SU-DHL-6 (cell line): ENCODE measurements at regions not wholly inside any gene's neighbourhood (a gene's known extent, or its start where the extent isn't known, plus 50 kb on each side); places are given as distances from the start of the nearest gene placed in this dataset.

Experiments
- H2AFZ ChIP-seq: fragments of 200-600 bp; sonication (generic); 2 replicates; pipeline ENCODE4 v1.6.1; 2014; ENCODE audit warnings: low read depth, mild to moderate bottlenecking, moderate library complexity, mixed read lengths, antibody characterized with exemption, low read length; ENCODE audit not compliant: severe bottlenecking
- H3F3A ChIP-seq: fragments of 200-600 bp; shearing (Covaris generic); 2 replicates; pipeline ENCODE4 v1.6.0; 2016; ENCODE audit warnings: antibody characterized with exemption, mild to moderate bottlenecking; ENCODE audit not compliant: insufficient read depth
- H3K27ac ChIP-seq: fragments of 200-600 bp; sonication (generic); 2 replicates; pipeline ENCODE4 v1.5.1; 2016; ENCODE audit warnings: low read depth, mild to moderate bottlenecking, low read length, moderate library complexity, mixed read lengths
- H3K27me3 ChIP-seq: fragments of 200-600 bp; sonication (generic), shearing (Covaris generic); 2 replicates; pipeline ENCODE4 v1.6.0; 2014; ENCODE audit warnings: mild to moderate bottlenecking, low read length
- H3K36me3 ChIP-seq: fragments of 200-600 bp; sonication (generic); 2 replicates; pipeline ENCODE4 v1.6.1; 2014; ENCODE audit warnings: mild to moderate bottlenecking, low read length, mixed read lengths
- H3K4me2 ChIP-seq: fragments of 300-600, 200-600 bp; shearing (Covaris generic), sonication (generic); 2 replicates; pipeline ENCODE4 v1.6.0; 2014; ENCODE audit warnings: low read length, low read depth, mild to moderate bottlenecking; ENCODE audit not compliant: poor library complexity, severe bottlenecking
- H3K4me3 ChIP-seq: fragments of 200-600 bp; sonication (generic); 2 replicates; pipeline ENCODE4 v1.5.1; 2014; ENCODE audit warnings: antibody characterized with exemption, low read length, mild to moderate bottlenecking, mixed read lengths; ENCODE audit not compliant: insufficient read depth, poor library complexity, severe bottlenecking
- H3K79me2 ChIP-seq: fragments of 200-600 bp; sonication (generic); 2 replicates; pipeline ENCODE4 v1.6.1; 2014; ENCODE audit warnings: mild to moderate bottlenecking, low read length, moderate library complexity; ENCODE audit not compliant: insufficient read depth
- H3K9ac ChIP-seq: fragments of 200-600 bp; sonication (generic); 2 replicates; pipeline ENCODE4 v1.7.0; 2014; ENCODE audit warnings: mild to moderate bottlenecking, low read length
- H3K9me2 ChIP-seq: fragments of 200-600 bp; sonication (generic); replicated peaks from 2 replicates; pipeline ENCODE4 v1.6.1; 2014; ENCODE audit warnings: low read length; ENCODE audit not compliant: insufficient read depth
- H3K9me3 ChIP-seq: fragments of 200-600 bp; sonication (generic); 2 replicates; pipeline ENCODE4 v1.6.1; 2014; ENCODE audit warnings: low read length, mixed read lengths; ENCODE audit not compliant: insufficient read depth
- H4K20me1 ChIP-seq: fragments of 200-600 bp; sonication (generic); 2 replicates; pipeline ENCODE4 v1.6.1; 2014; ENCODE audit warnings: low read depth, mild to moderate bottlenecking, antibody characterized with exemption, low read length, moderate library complexity, mixed read lengths
- CTCF ChIP-seq: fragments of 200-600 bp; sonication (generic); IDR thresholded peaks from one replicate; pipeline ENCODE4 v1.5.1; 2017; ENCODE audit warnings: antibody characterized with exemption, mild to moderate bottlenecking, low read length, moderate library complexity; ENCODE audit not compliant: insufficient read depth, poor library complexity, severe bottlenecking
- EZH2phosphoT487 ChIP-seq: fragments of 200-600 bp; sonication (generic), shearing (Covaris generic); conservative IDR thresholded peaks from 2 replicates; pipeline ENCODE4 v1.6.1; 2018; ENCODE audit warnings: mild to moderate bottlenecking, antibody characterized with exemption, low read length, moderate library complexity, mixed read lengths

- Histone ChIP-seq H3K9ac (no peak overlapping the region), H3F3A (no peaks in the 10 kb centered on the region), H3K4me3 (no peak overlapping the region), H3K27ac (no peak overlapping the region), H4K20me1 (no peaks in the 10 kb centered on the region), H3K4me2 (no peak overlapping the region), H3K9me2 (no peaks in the 10 kb centered on the region), H2AFZ (no peak overlapping the region), H3K9me3 (no peaks in the 10 kb centered on the region), H3K36me3 (no peaks in the 10 kb centered on the region), H3K27me3 (no peaks in the 10 kb centered on the region), H3K79me2 (no peaks in the 10 kb centered on the region)
- no peak for TF ChIP-seq CTCF
- no peak for TF ChIP-seq EZH2phosphoT487
Observed at GRCh38 chr1:195337646-195338045, 1270.6 kb downstream of the KCNT2 start.

- H3K9me3 ChIP-seq: no peaks in the 10 kb centered on the region
- H3K36me3 ChIP-seq: no peaks in the 10 kb centered on the region
- no peaks in the 10 kb centered on the region for H3K79me2 ChIP-seq
- H3K27me3 ChIP-seq: no peaks in the 10 kb centered on the region
- no peaks in the 10 kb centered on the region for H3K9me2 ChIP-seq
- no peak overlapping the region for H3K9ac ChIP-seq
- peak overlapping the region; percentile 24 for H2AFZ ChIP-seq
- H3K4me2 ChIP-seq: no peak overlapping the region
- no peak for TF ChIP-seq EZH2phosphoT487
- no peak for TF ChIP-seq CTCF
- no peaks in the 10 kb centered on the region for H3F3A ChIP-seq
- no peak overlapping the region for H3K27ac ChIP-seq
- H4K20me1 ChIP-seq: no peaks in the 10 kb centered on the region
- no peak overlapping the region for H3K4me3 ChIP-seq
Observed at GRCh38 chr1:195336812-195337211, 1271.4 kb downstream of the KCNT2 start.

- H3K27ac ChIP-seq: no peak overlapping the region
- H3K4me2 ChIP-seq: no peak overlapping the region
- H3K9ac ChIP-seq: no peak overlapping the region
- no peaks in the 10 kb centered on the region for H3K9me2 ChIP-seq
- no peak overlapping the region for H3K4me3 ChIP-seq
- no peaks in the 10 kb centered on the region for H4K20me1 ChIP-seq
- no peaks in the 10 kb centered on the region for H3F3A ChIP-seq
- no peaks in the 10 kb centered on the region for H3K79me2 ChIP-seq
- no peaks in the 10 kb centered on the region for H3K9me3 ChIP-seq
- peak overlapping the region; percentile 29 for H2AFZ ChIP-seq
- TF ChIP-seq EZH2phosphoT487: no peak
- TF ChIP-seq CTCF: no peak
- H3K36me3 ChIP-seq: no peaks in the 10 kb centered on the region
- no peaks in the 10 kb centered on the region for H3K27me3 ChIP-seq
Observed at GRCh38 chr1:195335541-195335940, 1272.7 kb downstream of the KCNT2 start.

- H3K27me3 ChIP-seq: no peaks in the 10 kb centered on the region
- H3K9me3 ChIP-seq: no peaks in the 10 kb centered on the region
- H4K20me1 ChIP-seq: no peaks in the 10 kb centered on the region
- no peak for TF ChIP-seq CTCF
- no peak for TF ChIP-seq EZH2phosphoT487
- H3K36me3 ChIP-seq: no peaks in the 10 kb centered on the region
- no peak overlapping the region for H3K4me2 ChIP-seq
- no peak overlapping the region for H3K9ac ChIP-seq
- H3F3A ChIP-seq: no peaks in the 10 kb centered on the region
- H3K4me3 ChIP-seq: no peak overlapping the region
- peak overlapping the region; percentile 44 for H2AFZ ChIP-seq
- no peak overlapping the region for H3K27ac ChIP-seq
- no peaks in the 10 kb centered on the region for H3K79me2 ChIP-seq
- no peaks in the 10 kb centered on the region for H3K9me2 ChIP-seq
Observed at GRCh38 chr1:195332102-195332501, 1276.1 kb downstream of the KCNT2 start.
